ENCODE measurements at regions not wholly inside any gene's neighbourhood (a gene's known extent, or its start where the extent isn't known, plus 50 kb on each side); places are given as distances from the start of the nearest gene placed in this dataset.

GRCh38 chr4:38452009-38452408 lies 212.0 kb upstream of the KLF3 start (continued):
- TF ChIP-seq HNRNPH1 (optimal IDR thresholded peaks at IDR 0.05; ENCODE audit: low read depth, low read length) (no peak), ZFP36L1 (CRISPR knock-in tag; IDR thresholded peaks at IDR 0.05) (no peak), SRF (IDR thresholded peaks at IDR 0.05; ENCODE audit: low read depth, low read length) (no peak)

- ChIA-PET CTCF (ENCODE audit: low intra/inter-chr PET ratio, low total read pairs) (no interaction called here), POLR2A (no interaction called here)
- no peaks in the 10 kb centered on the region for H3K27me3 ChIP-seq (ENCODE audit: control insufficient read depth in 1 of 2, insufficient read depth in 2 of 2, low read length in 2 of 2)
Observed at GRCh38 chr4:38452542-38452941, 211.5 kb upstream of the KLF3 start.

GRCh38 chr4:38453253-38453881 lies 210.6 kb upstream of the KLF3 start:
- FAIRE-seq (no peak), ATAC-seq (no peak), DNase-seq (ENCODE audit: low spot score) (no peak)
- 94% methylated on average over 3 of the region's 3 CpGs for WGBS (ENCODE audit: low lambda C conversion rate)
- H3K79me2 ChIP-seq (ENCODE audit: insufficient read depth, low read length): no peaks in the 10 kb centered on the region
- intact Hi-C loops (cut with micrococcal nuclease; ENCODE audit: unreplicated experiment) (no loop called here), in situ Hi-C loops (cut with HindIII; ENCODE audit: extremely low pct_ligation_motif_present, low pct_unique_long_range_greater_than_20kb) (no loop called here)
- H3K4me1 ChIP-seq (ENCODE audit: insufficient read depth, low read length): peaks cover 50% of the 10 kb centered on the region
- H3K4me2 ChIP-seq (ENCODE audit: low read depth, low read length): no peak overlapping the region
- H3K9me3 ChIP-seq (ENCODE audit: low read length): no peaks in the 10 kb centered on the region; the same call in 1 of the 2 replicates
- no peak overlapping the region for H3K27ac ChIP-seq (ENCODE audit: extremely low read length, insufficient read depth, low read length)
- H3K36me3 ChIP-seq (replicated peaks in 1 of 2; ENCODE audit: control insufficient read depth in 1 of 2, insufficient read depth in 2 of 2, low read length in 2 of 2): no peaks in the 10 kb centered on the region
- ChIA-PET POLR2A (no interaction called here), CTCF (ENCODE audit: low intra/inter-chr PET ratio, low total read pairs) (no interaction called here)
- BruUV-seq (replicated peaks): no TSS peak
- no peak overlapping the region for H3K4me3 ChIP-seq (replicated peaks in 1 of 3; ENCODE audit: insufficient read depth in 1 of 3, low read depth in 2 of 3, low read length in 3 of 3)
- TF ChIP-seq ZNF296 (CRISPR knock-in tag; conservative IDR thresholded peaks at IDR 0.05): no peak
- peak; percentile 96 for TF ChIP-seq ZNF12 (CRISPR knock-in tag; IDR thresholded peaks at IDR 0.05)
- no peak overlapping the region for H3K9ac ChIP-seq (ENCODE audit: insufficient read depth, low read depth, low read length)
- H2AFZ ChIP-seq (ENCODE audit: low read length): no peak overlapping the region
- no peaks in the 10 kb centered on the region for H3K27me3 ChIP-seq (ENCODE audit: control insufficient read depth in 1 of 2, insufficient read depth in 2 of 2, low read length in 2 of 2)
- no peaks in the 10 kb centered on the region for H4K20me1 ChIP-seq (ENCODE audit: insufficient read depth, low read length)

More at GRCh38 chr4:38452542-38452941, 211.5 kb upstream of the KLF3 start:
- Histone ChIP-seq H4K20me1 (ENCODE audit: insufficient read depth, low read length) (no peaks in the 10 kb centered on the region), H3K79me2 (ENCODE audit: insufficient read depth, low read length) (no peaks in the 10 kb centered on the region), H3K9me3 (ENCODE audit: low read length) (no peaks in the 10 kb centered on the region; the same call in 1 of the 2 replicates), H3K27ac (ENCODE audit: extremely low read length, insufficient read depth, low read length) (no peak overlapping the region), H3K36me3 (replicated peaks in 1 of 2; ENCODE audit: control insufficient read depth in 1 of 2, insufficient read depth in 2 of 2, low read length in 2 of 2) (no peaks in the 10 kb centered on the region), H3K4me3 (replicated peaks in 1 of 3; ENCODE audit: insufficient read depth in 1 of 3, low read depth in 2 of 3, low read length in 3 of 3) (no peak overlapping the region), H3K9ac (ENCODE audit: insufficient read depth, low read depth, low read length) (no peak overlapping the region), H2AFZ (ENCODE audit: low read length) (no peak overlapping the region), H3K4me2 (ENCODE audit: low read depth, low read length) (no peak overlapping the region), H3K4me1 (ENCODE audit: insufficient read depth, low read length) (peaks cover 50% of the 10 kb centered on the region)
- intact Hi-C loops (cut with micrococcal nuclease; ENCODE audit: unreplicated experiment): no loop called here
- BruUV-seq (replicated peaks): no TSS peak
- no peak for FAIRE-seq
- no peak for ATAC-seq
- WGBS (ENCODE audit: low lambda C conversion rate): 91% methylated on average over 3 of the region's 3 CpGs
- in situ Hi-C loops (cut with HindIII; ENCODE audit: extremely low pct_ligation_motif_present, low pct_unique_long_range_greater_than_20kb): no loop called here
- no peak for TF ChIP-seq IRX3 (CRISPR knock-in tag; IDR thresholded peaks at IDR 0.05; ENCODE audit: borderline replicate concordance, low read depth)
- DNase-seq (ENCODE audit: low spot score): no peak
